ENCODE measurements at regions not wholly inside any gene's neighbourhood (a gene's known extent, or its start where the extent isn't known, plus 50 kb on each side); places are given as distances from the start of the nearest gene placed in this dataset.
"Not testable (repeated sequence)": the region's sequence is repeated elsewhere in the genome, so short reads cannot be mapped to it uniquely, and the experiment has no call there.

GRCh38 chr1:157403203-157403602 lies 149.1 kb downstream of the FCRL5 start:
- peak; percentile 20 to 32 for DNase-seq (ENCODE audit: low spot score in 2 of 2)
- peak; percentile 84 for ATAC-seq (ENCODE audit: low read depth)
- H3K27me3 Mint-ChIP-seq: no peaks in the 10 kb centered on the region
- H3K9me3 Mint-ChIP-seq: no peaks in the 10 kb centered on the region
- no peaks in the 10 kb centered on the region for H3K36me3 Mint-ChIP-seq
- no peak overlapping the region for H3K27ac Mint-ChIP-seq
- peaks cover 15% of the 10 kb centered on the region for H3K4me1 Mint-ChIP-seq
- H3K4me3 Mint-ChIP-seq: no peak overlapping the region

GRCh38 chr1:157400766-157401165 lies 151.5 kb downstream of the FCRL5 start:
- H3K27me3 Mint-ChIP-seq: peaks cover 2% of the 10 kb centered on the region
- H3K27ac Mint-ChIP-seq: no peak overlapping the region
- no peak for ATAC-seq (ENCODE audit: low read depth)
- DNase-seq (ENCODE audit: low spot score in 2 of 2): no peak
- peaks cover 15% of the 10 kb centered on the region for H3K4me1 Mint-ChIP-seq
- no peak overlapping the region for H3K4me3 Mint-ChIP-seq
- no peaks in the 10 kb centered on the region for H3K36me3 Mint-ChIP-seq
- no peaks in the 10 kb centered on the region for H3K9me3 Mint-ChIP-seq

DNA sequence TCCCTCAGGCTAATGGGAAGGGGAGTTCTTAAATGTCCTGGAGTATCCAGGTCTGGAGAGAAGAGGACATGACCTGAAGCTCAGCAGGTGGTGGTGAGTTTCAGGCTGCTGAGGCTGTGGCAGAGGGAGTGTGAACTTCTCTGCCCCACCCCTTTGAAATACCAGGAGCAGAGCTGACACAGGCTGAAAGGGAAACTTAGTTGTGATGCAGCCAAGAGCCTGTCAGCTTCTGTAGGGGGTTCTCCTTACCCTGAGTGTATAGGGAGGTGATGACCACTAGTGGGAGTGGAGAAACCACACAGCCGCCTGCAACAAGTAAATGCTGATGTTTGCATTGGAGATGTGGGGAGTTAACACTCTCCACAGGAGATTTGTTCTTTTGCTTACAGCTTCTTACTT lies 152.3 kb downstream of the FCRL5 start:
- ATAC-seq (ENCODE audit: low read depth) (no peak), DNase-seq (ENCODE audit: low spot score in 2 of 2) (no peak)
- Mint-ChIP-seq H3K27ac (no peak overlapping the region), H3K9me3 (no peaks in the 10 kb centered on the region), H3K36me3 (no peaks in the 10 kb centered on the region), H3K4me3 (no peak overlapping the region), H3K27me3 (peaks cover 2% of the 10 kb centered on the region), H3K4me1 (peaks cover 15% of the 10 kb centered on the region)

- Mint-ChIP-seq H3K27me3 (peaks cover 6% of the 10 kb centered on the region), H3K9me3 (no peaks in the 10 kb centered on the region), H3K36me3 (no peaks in the 10 kb centered on the region), H3K4me1 (peaks cover 13% of the 10 kb centered on the region), H3K27ac (no peak overlapping the region), H3K4me3 (no peak overlapping the region)
- no peak for DNase-seq (ENCODE audit: low spot score in 2 of 2)
- no peak for ATAC-seq (ENCODE audit: low read depth)
Observed at GRCh38 chr1:157399343-157399983, 152.9 kb downstream of the FCRL5 start.

- H3K4me3 Mint-ChIP-seq: no peak overlapping the region
- H3K36me3 Mint-ChIP-seq: peaks cover 2% of the 10 kb centered on the region
- peaks cover 2% of the 10 kb centered on the region for H3K4me1 Mint-ChIP-seq
- H3K27me3 Mint-ChIP-seq: peaks cover 16% of the 10 kb centered on the region
- ATAC-seq (ENCODE audit: low read depth): no peak
- H3K27ac Mint-ChIP-seq: no peak overlapping the region
- peaks cover 4% of the 10 kb centered on the region for H3K9me3 Mint-ChIP-seq
- DNase-seq (ENCODE audit: low spot score in 2 of 2): no peak
Observed at GRCh38 chr1:157390651-157391050, 161.7 kb downstream of the FCRL5 start.

- no peak for DNase-seq (ENCODE audit: low spot score in 2 of 2)
- Mint-ChIP-seq H3K4me3 (no peak overlapping the region), H3K9me3 (no peaks in the 10 kb centered on the region), H3K27me3 (peaks cover 11% of the 10 kb centered on the region), H3K4me1 (peaks cover 2% of the 10 kb centered on the region), H3K27ac (no peak overlapping the region), H3K36me3 (no peaks in the 10 kb centered on the region)
- ATAC-seq (ENCODE audit: low read depth): no peak
Observed at GRCh38 chr1:157388057-157388456, 164.3 kb downstream of the FCRL5 start.

DNA sequence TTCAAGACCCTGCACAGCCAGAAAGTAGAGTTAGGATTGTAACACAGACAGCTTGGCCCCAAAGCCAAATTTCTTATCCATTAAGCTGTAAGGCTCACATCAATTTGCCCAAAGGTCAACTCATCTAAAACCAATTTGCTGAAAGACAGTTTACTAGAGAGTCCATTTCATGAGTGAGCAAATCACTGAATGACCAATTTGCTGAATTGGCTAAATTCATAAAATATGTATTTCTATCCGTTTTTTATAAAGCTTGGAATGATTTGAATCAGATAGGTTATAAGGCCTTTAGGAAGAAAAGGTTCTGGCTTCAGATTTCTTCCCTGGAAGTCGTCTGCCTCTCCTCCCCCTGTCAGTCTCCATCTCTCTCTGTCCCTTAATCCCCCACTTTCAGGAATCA lies 168.1 kb downstream of the FCRL5 start:
- Mint-ChIP-seq H3K27me3 (peaks cover 3% of the 10 kb centered on the region), H3K9me3 (no peaks in the 10 kb centered on the region), H3K4me3 (no peak overlapping the region), H3K36me3 (no peaks in the 10 kb centered on the region), H3K27ac (no peak overlapping the region), H3K4me1 (peaks cover 2% of the 10 kb centered on the region)
- DNase-seq (ENCODE audit: low spot score in 2 of 2) (no peak), ATAC-seq (ENCODE audit: low read depth) (no peak)

DNA sequence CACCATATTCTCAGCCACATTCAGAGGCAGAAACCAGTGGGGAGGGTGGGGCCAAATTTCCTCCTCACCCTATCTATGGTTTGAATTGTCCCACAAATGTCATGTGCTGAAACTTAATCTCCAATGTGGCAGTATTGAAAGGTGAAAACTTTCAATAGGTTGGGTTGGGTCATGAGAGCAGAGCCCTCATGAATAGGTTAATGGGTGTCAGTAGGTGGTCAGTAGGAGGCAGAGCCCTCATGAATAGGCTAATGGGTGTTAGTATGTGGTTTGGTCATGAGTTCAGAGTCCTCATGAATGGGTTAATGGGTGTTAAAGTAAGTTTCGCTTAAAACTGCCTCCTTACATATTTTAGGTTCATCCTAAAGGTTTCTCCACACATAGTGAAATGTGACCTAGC lies 170.0 kb downstream of the FCRL5 start:
- Mint-ChIP-seq H3K9me3 (no peaks in the 10 kb centered on the region), H3K27me3 (peaks cover 4% of the 10 kb centered on the region), H3K27ac (no peak overlapping the region), H3K36me3 (no peaks in the 10 kb centered on the region), H3K4me3 (no peak overlapping the region), H3K4me1 (peaks cover 3% of the 10 kb centered on the region)
- DNase-seq (ENCODE audit: low spot score in 2 of 2) (no peak), ATAC-seq (ENCODE audit: low read depth) (no peak)

DNA sequence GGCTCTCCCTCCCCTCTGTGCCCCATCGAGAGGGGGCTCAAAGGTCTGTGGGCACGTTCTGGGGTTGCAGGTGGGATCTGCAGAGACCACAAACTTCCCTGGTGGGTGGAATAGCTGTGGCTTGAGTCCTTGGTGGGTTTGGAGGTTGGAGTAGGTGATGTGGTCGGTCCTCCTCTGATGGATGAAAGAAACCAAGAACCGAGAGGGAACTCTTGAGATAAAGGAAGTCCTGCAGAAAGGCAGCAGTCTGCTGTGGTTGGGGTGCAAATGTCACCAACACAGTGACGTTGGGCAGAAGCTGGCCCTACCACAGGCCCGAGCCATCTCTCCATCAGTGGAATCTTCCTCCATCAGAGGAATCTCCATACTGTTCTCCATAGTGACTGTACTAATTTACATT lies 171.8 kb downstream of the FCRL5 start:
- Mint-ChIP-seq H3K36me3 (no peaks in the 10 kb centered on the region), H3K27me3 (peaks cover 8% of the 10 kb centered on the region)

GRCh38 chr1:157377280-157377713 lies 175.0 kb downstream of the FCRL5 start:
- H3K9me3 Mint-ChIP-seq, H3K36me3 Mint-ChIP-seq, H3K4me3 Mint-ChIP-seq, H3K27me3 Mint-ChIP-seq, H3K27ac Mint-ChIP-seq, H3K4me1 Mint-ChIP-seq: not testable (repeated sequence)
- DNase-seq (ENCODE audit: low spot score in 2 of 2) (peak; percentile 41 to 44), ATAC-seq (ENCODE audit: low read depth) (peak; percentile 69)

More for the DNA sequence above, 171.8 kb downstream of the FCRL5 start:
- H3K27ac Mint-ChIP-seq: no peak overlapping the region
- ATAC-seq (ENCODE audit: low read depth) (no peak), DNase-seq (ENCODE audit: low spot score in 2 of 2) (no peak)
- H3K4me3 Mint-ChIP-seq: no peak overlapping the region
- peaks cover 5% of the 10 kb centered on the region for H3K4me1 Mint-ChIP-seq
- H3K9me3 Mint-ChIP-seq: no peaks in the 10 kb centered on the region

DNA sequence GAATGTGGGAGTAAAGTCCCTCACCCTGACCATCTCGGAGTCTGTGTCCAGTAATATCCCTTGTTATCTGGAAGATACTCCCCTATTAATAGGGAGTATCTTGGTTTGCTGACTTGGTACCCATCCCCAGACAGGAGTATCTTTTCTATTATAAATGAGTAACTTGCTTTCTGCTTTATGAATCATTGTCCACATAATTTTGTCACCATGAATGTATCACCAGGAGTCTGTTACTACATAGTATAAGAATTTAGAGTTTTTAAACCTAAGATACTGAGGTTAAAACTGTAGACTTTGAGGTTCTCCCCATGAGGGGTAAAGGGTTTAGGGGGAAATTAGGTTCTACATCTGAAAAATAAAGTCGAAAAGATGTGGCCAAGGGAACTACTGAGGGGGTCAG lies 175.6 kb downstream of the FCRL5 start:
- peaks cover 10% of the 10 kb centered on the region for H3K27me3 Mint-ChIP-seq
- H3K4me3 Mint-ChIP-seq: no peak overlapping the region
- H3K27ac Mint-ChIP-seq: no peak overlapping the region
- no peaks in the 10 kb centered on the region for H3K36me3 Mint-ChIP-seq
- peaks cover 5% of the 10 kb centered on the region for H3K4me1 Mint-ChIP-seq
- DNase-seq (ENCODE audit: low spot score in 2 of 2) (no peak), ATAC-seq (ENCODE audit: low read depth) (no peak)
- no peaks in the 10 kb centered on the region for H3K9me3 Mint-ChIP-seq

- H3K36me3 Mint-ChIP-seq; H3K9me3 Mint-ChIP-seq; H3K4me1 Mint-ChIP-seq; H3K27ac Mint-ChIP-seq; H3K4me3 Mint-ChIP-seq; ATAC-seq (ENCODE audit: low read depth); DNase-seq (ENCODE audit: low spot score in 2 of 2); H3K27me3 Mint-ChIP-seq: not testable (repeated sequence)
Observed at GRCh38 chr1:157372311-157372710, 180.0 kb downstream of the FCRL5 start.

GRCh38 chr1:157371826-157372225 lies 180.5 kb downstream of the FCRL5 start:
- no peaks in the 10 kb centered on the region for H3K9me3 Mint-ChIP-seq
- no peak overlapping the region for H3K4me3 Mint-ChIP-seq
- peaks cover 3% of the 10 kb centered on the region for H3K4me1 Mint-ChIP-seq
- DNase-seq (ENCODE audit: low spot score in 2 of 2): no peak
- H3K27ac Mint-ChIP-seq: no peak overlapping the region
- peaks cover 6% of the 10 kb centered on the region for H3K27me3 Mint-ChIP-seq
- H3K36me3 Mint-ChIP-seq: no peaks in the 10 kb centered on the region
- no peak for ATAC-seq (ENCODE audit: low read depth)

DNA sequence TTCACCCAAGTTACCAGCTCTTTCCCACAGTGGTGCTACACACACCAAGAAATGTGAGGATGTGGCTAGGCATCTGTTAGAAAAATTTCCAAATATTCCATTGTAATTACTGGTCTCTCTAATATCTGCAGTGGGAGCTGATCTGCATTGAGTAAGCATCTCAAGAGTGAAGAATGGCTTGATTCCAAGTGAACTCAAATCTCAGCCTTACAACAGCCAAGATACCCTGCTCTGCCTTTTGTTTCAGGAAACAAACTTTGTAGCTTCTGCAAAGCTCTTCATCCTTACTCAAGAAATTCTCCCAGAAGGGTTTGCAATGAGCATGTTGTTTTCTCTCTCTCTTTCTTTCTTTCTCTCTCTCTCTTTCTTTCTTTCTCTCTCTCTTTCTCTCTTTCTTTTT lies 181.1 kb downstream of the FCRL5 start:
- Mint-ChIP-seq H3K36me3 (no peaks in the 10 kb centered on the region), H3K27ac (no peak overlapping the region), H3K9me3 (no peaks in the 10 kb centered on the region), H3K4me1 (peaks cover 2% of the 10 kb centered on the region), H3K4me3 (no peak overlapping the region), H3K27me3 (peaks cover 6% of the 10 kb centered on the region)
- DNase-seq (ENCODE audit: low spot score in 2 of 2) (no peak), ATAC-seq (ENCODE audit: low read depth) (no peak)

GRCh38 chr1:157370698-157371097 lies 181.6 kb downstream of the FCRL5 start:
- no peak overlapping the region for H3K27ac Mint-ChIP-seq
- H3K4me3 Mint-ChIP-seq: no peak overlapping the region
- no peaks in the 10 kb centered on the region for H3K36me3 Mint-ChIP-seq
- no peak for DNase-seq (ENCODE audit: low spot score in 2 of 2)
- H3K4me1 Mint-ChIP-seq: peaks cover 2% of the 10 kb centered on the region
- no peaks in the 10 kb centered on the region for H3K9me3 Mint-ChIP-seq
- peaks cover 3% of the 10 kb centered on the region for H3K27me3 Mint-ChIP-seq
- ATAC-seq (ENCODE audit: low read depth): no peak
